ENCODE measurements at regions not wholly inside any gene's neighbourhood (a gene's known extent, or its start where the extent isn't known, plus 50 kb on each side); places are given as distances from the start of the nearest gene placed in this dataset.
"Not testable (repeated sequence)": the region's sequence is repeated elsewhere in the genome, so short reads cannot be mapped to it uniquely, and the experiment has no call there.

- DNase-seq (ENCODE audit: low read depth) = no peak
- no peak overlapping the region for H3K4me3 ChIP-seq (ENCODE audit: low read depth, low read length)
These were observed 147.7 kb upstream of the TRPC4 start for GRCh38 chr13:38017320-38017719.

- H3K4me3 ChIP-seq (ENCODE audit: low read depth, low read length) = no peak overlapping the region
- no peak for DNase-seq (ENCODE audit: low read depth)
These were observed 144.1 kb upstream of the TRPC4 start for GRCh38 chr13:38013676-38014075.

- DNase-seq (ENCODE audit: low read depth) = no peak
- no peak overlapping the region for H3K4me3 ChIP-seq (ENCODE audit: low read depth, low read length)
These were observed 142.5 kb upstream of the TRPC4 start for GRCh38 chr13:38012096-38012495.

- no peak overlapping the region for H3K4me3 ChIP-seq (ENCODE audit: low read depth, low read length)
- DNase-seq (ENCODE audit: low read depth) = no peak
These were observed 139.1 kb upstream of the TRPC4 start for GRCh38 chr13:38008636-38009035.

GRCh38 chr13:38002606-38003005 is 133.0 kb upstream of the TRPC4 start:
- no peak for DNase-seq (ENCODE audit: low read depth)

GRCh38 chr13:37997641-37998040 is 128.1 kb upstream of the TRPC4 start:
- DNase-seq (ENCODE audit: low read depth) = no peak
- H3K4me3 ChIP-seq (ENCODE audit: low read depth, low read length) = no peak overlapping the region

More at GRCh38 chr13:38002606-38003005, 133.0 kb upstream of the TRPC4 start:
- H3K4me3 ChIP-seq (ENCODE audit: low read depth, low read length) = no peak overlapping the region

- peak; percentile 14 for DNase-seq (ENCODE audit: low read depth)
- H3K4me3 ChIP-seq (ENCODE audit: low read depth, low read length) = no peak overlapping the region
These were observed 125.5 kb upstream of the TRPC4 start for GRCh38 chr13:37995092-37995491.

GRCh38 chr13:37986811-37987210 is 117.2 kb upstream of the TRPC4 start:
- no peak overlapping the region for H3K4me3 ChIP-seq (ENCODE audit: low read depth, low read length)
- no peak for DNase-seq (ENCODE audit: low read depth)

- H3K4me3 ChIP-seq (ENCODE audit: low read depth, low read length) = no peak overlapping the region
- no peak for DNase-seq (ENCODE audit: low read depth)
These were observed 115.7 kb upstream of the TRPC4 start for GRCh38 chr13:37985281-37985680.

GRCh38 chr13:37984357-37984756 is 114.8 kb upstream of the TRPC4 start:
- H3K4me3 ChIP-seq (ENCODE audit: low read depth, low read length) = no peak overlapping the region
- no peak for DNase-seq (ENCODE audit: low read depth)

- no peak overlapping the region for H3K4me3 ChIP-seq (ENCODE audit: low read depth, low read length)
- DNase-seq (ENCODE audit: low read depth) = no peak
These were observed 112.4 kb upstream of the TRPC4 start for GRCh38 chr13:37981932-37982331.

GRCh38 chr13:37978680-37979079 is 109.1 kb upstream of the TRPC4 start:
- DNase-seq (ENCODE audit: low read depth) = no peak

GRCh38 chr13:37968555-37968954 is 99.0 kb upstream of the TRPC4 start:
- no peak for DNase-seq (ENCODE audit: low read depth)
- H3K4me3 ChIP-seq (ENCODE audit: low read depth, low read length) = no peak overlapping the region

More at GRCh38 chr13:37978680-37979079, 109.1 kb upstream of the TRPC4 start:
- H3K4me3 ChIP-seq (ENCODE audit: low read depth, low read length) = no peak overlapping the region

- no peak overlapping the region for H3K4me3 ChIP-seq (ENCODE audit: low read depth, low read length)
- no peak for DNase-seq (ENCODE audit: low read depth)
These were observed 96.7 kb upstream of the TRPC4 start for GRCh38 chr13:37966266-37966665.

GRCh38 chr13:37960427-37960826 is 90.9 kb upstream of the TRPC4 start:
- no peak overlapping the region for H3K4me3 ChIP-seq (ENCODE audit: low read depth, low read length)
- no peak for DNase-seq (ENCODE audit: low read depth)

- no peak for DNase-seq (ENCODE audit: low read depth)
- no peak overlapping the region for H3K4me3 ChIP-seq (ENCODE audit: low read depth, low read length)
These were observed 89.7 kb upstream of the TRPC4 start for GRCh38 chr13:37959284-37959683.

- DNase-seq (ENCODE audit: low read depth) = no peak
- no peak overlapping the region for H3K4me3 ChIP-seq (ENCODE audit: low read depth, low read length)
These were observed 87.0 kb upstream of the TRPC4 start for GRCh38 chr13:37956536-37956935.

- not testable (repeated sequence) for H3K4me3 ChIP-seq (ENCODE audit: low read depth, low read length); DNase-seq (ENCODE audit: low read depth)
These were observed 85.0 kb upstream of the TRPC4 start for GRCh38 chr13:37954597-37954996.

- no peak for DNase-seq (ENCODE audit: low read depth)
- H3K4me3 ChIP-seq (ENCODE audit: low read depth, low read length) = no peak overlapping the region
These were observed 84.6 kb upstream of the TRPC4 start for GRCh38 chr13:37954191-37954590.

GRCh38 chr13:37953696-37954095 is 84.1 kb upstream of the TRPC4 start:
- H3K4me3 ChIP-seq (ENCODE audit: low read depth, low read length) = no peak overlapping the region
- DNase-seq (ENCODE audit: low read depth) = no peak

- no peak for DNase-seq (ENCODE audit: low read depth)
- no peak overlapping the region for H3K4me3 ChIP-seq (ENCODE audit: low read depth, low read length)
These were observed 80.4 kb upstream of the TRPC4 start for GRCh38 chr13:37950016-37950415.

GRCh38 chr13:37947419-37948140 is 78.0 kb upstream of the TRPC4 start:
- DNase-seq (ENCODE audit: low read depth) = no peak
- H3K4me3 ChIP-seq (ENCODE audit: low read depth, low read length) = no peak overlapping the region
